Spleen (tissue), 11 donors: ENCODE measurements at regions not wholly inside any gene's neighbourhood (a gene's known extent, or its start where the extent isn't known, plus 50 kb on each side); places are given as distances from the start of the nearest gene placed in this dataset.
A peak's percentile ranks its signal among the peaks of the same experiment; 100 is the strongest.

Experiments used
- DNase-seq: peaks from one replicate; pipeline ENCODE4 v3.0.0-alpha.2; 2020
- H3K27ac ChIP-seq, 8 donors: fragments of 200-600 bp; sonication (generic) in 7 of 8; 1 replicate in 4 of 8; 2 replicates in 4 of 8; pipeline versions ENCODE4 v1.5.0 to v1.8.0; 2016 to 2021; ENCODE audit warnings: inconsistent platforms in 4 of 8, mild to moderate bottlenecking in 4 of 8, moderate library complexity in 1 of 8
- H3K27me3 ChIP-seq, 7 donors: fragments of 200-600 bp; sonication (generic) in 6 of 7; replicated peaks in 1 of 7; 1 replicate in 4 of 7; 2 replicates in 3 of 7; pipeline versions ENCODE4 v1.5.0 to v1.8.0; 2016 to 2021; ENCODE audit warnings: inconsistent platforms in 3 of 7, mild to moderate bottlenecking in 1 of 7
- H3K36me3 ChIP-seq, 6 donors: fragments of 200-600 bp; sonication (generic) in 5 of 6; 1 replicate in 4 of 6; 2 replicates in 2 of 6; pipeline versions ENCODE4 v1.5.0 to v1.8.0; 2016 to 2021; ENCODE audit warnings: inconsistent platforms in 2 of 6
- H3K4me1 ChIP-seq, 6 donors: fragments of 200-600 bp; sonication (generic) in 5 of 6; 1 replicate in 3 of 6; 2 replicates in 3 of 6; pipeline versions ENCODE4 v1.5.0 to v1.8.0; 2016 to 2021; ENCODE audit warnings: inconsistent platforms in 3 of 6
- H3K4me3 ChIP-seq, 8 donors: fragments of 200-600 bp; sonication (generic) in 7 of 8; 1 replicate in 4 of 8; 2 replicates in 4 of 8; pipeline versions ENCODE4 v1.5.0 to v1.8.0; 2016 to 2021; ENCODE audit warnings: inconsistent platforms in 4 of 8, mild to moderate bottlenecking in 4 of 8, moderate library complexity in 2 of 8
- H3K9me3 ChIP-seq, 8 donors: fragments of 200-600 bp; sonication (generic) in 7 of 8; 1 replicate in 4 of 8; 2 replicates in 4 of 8; pipeline versions ENCODE4 v1.5.0 to v1.8.0; 2016 to 2021; ENCODE audit warnings: inconsistent platforms in 4 of 8
- CTCF ChIP-seq, 11 experiments: fragments of 200-600 bp in 7 of 11; fragments of 450-650 bp in 4 of 11; sonication (generic) in 4 of 11; IDR thresholded peaks in 8 of 11; conservative IDR thresholded peaks in 3 of 11; 1 replicate in 7 of 11; 2 replicates in 4 of 11; pipeline versions ENCODE4 v1.4.0 to v1.8.0; 2016 to 2021; ENCODE audit warnings: antibody characterized with exemption in 11 of 11, inconsistent platforms in 4 of 11, mild to moderate bottlenecking in 1 of 11
- POLR2A ChIP-seq, 3 donors: fragments of 450-650 bp; IDR thresholded peaks; one replicate each; pipeline ENCODE4 v1.5.1; 2017; ENCODE audit warnings: antibody characterized with exemption in 3 of 3, mild to moderate bottlenecking in 1 of 3
- POLR2AphosphoS5 ChIP-seq, 3 donors: sonication (generic); formaldehyde crosslinking; IDR thresholded peaks; one replicate each; pipeline ENCODE4 v1.5.1; 2017; ENCODE audit warnings: antibody characterized with exemption in 3 of 3
- WGBS, 5 donors: extraction: QIAGEN DNeasy Blood & Tissue Kit in 3 of 5; methylation state at CpG; one replicate each; pipeline versions ENCODE4 v1.1.5 to v1.1.7; 2013 to 2018; 5-methylcytosine and 5-hydroxymethylcytosine counted together
- intact Hi-C: fragments of 100-400 bp; cut with DNase I; formaldehyde crosslinking; loops from one replicate; pipeline ENCODE4 v1.15.0; 2023; ENCODE audit warnings: low total_unique reads
- donor health status: healthy with polysubstance abuse.
- donor health status: DM: no; HTN: no; CAD: no; lungs with moderate emphysema.
- donor health status: DM: no; HTN: no; CAD: no.
- donor health status: Bipolar disorder and iron deficiency.
- donor health status: healthy.
- donor health status: DM: no; HTN: no; CAD: no.
- donor health status: DM: yes; HTN: yes; CAD: no.

GRCh38 chr6:139701695-139702094 lies 327.2 kb upstream of the CITED2 start:
- no peaks in the 10 kb centered on the region for H3K4me1 ChIP-seq
- 90 to 96% (median 93%) methylated on average over 4 of the region's 4 CpGs for WGBS, 5 donors
- H3K4me3 ChIP-seq = no peak overlapping the region
- no peaks in the 10 kb centered on the region for H3K27me3 ChIP-seq
- TF ChIP-seq POLR2AphosphoS5 (IDR thresholded peaks at IDR 0.05) (no peak), POLR2A (IDR thresholded peaks at IDR 0.05) (no peak), CTCF (IDR thresholded peaks at IDR 0.05 in 8 of 11, conservative IDR thresholded peaks at IDR 0.05 in 3 of 11) (no peak)
- DNase-seq = no peak
- peaks cover 0 to 11% (median 0%) of the 10 kb centered on the region in 8 donors for H3K9me3 ChIP-seq
- intact Hi-C loops = no loop called here
- H3K36me3 ChIP-seq = no peaks in the 10 kb centered on the region
- H3K27ac ChIP-seq = no peak overlapping the region

DNA sequence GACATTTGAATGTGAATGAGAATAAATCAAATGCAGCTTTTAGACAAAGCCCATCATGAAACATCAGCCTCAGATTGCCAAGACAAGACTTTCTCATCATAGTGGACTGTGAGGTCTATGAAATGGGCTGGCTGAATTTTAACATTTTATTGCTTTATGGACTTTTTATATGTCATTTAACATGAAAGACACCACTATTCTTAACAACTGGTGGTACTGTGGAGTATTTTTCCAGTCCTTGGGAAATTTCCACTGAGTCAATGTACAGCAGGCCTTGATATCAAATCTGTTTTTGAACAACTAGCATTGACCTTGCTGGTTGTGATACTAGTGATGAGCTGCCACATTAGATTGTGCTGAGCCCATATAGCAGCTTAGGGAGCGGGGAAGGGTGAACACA lies 326.6 kb upstream of the CITED2 start:
- intact Hi-C loops = no loop called here
- H3K4me3 ChIP-seq = no peak overlapping the region
- no peak for DNase-seq
- H3K27me3 ChIP-seq = no peaks in the 10 kb centered on the region
- H3K27ac ChIP-seq = no peak overlapping the region
- H3K9me3 ChIP-seq = peaks cover 0 to 11% (median 0%) of the 10 kb centered on the region in 8 donors
- TF ChIP-seq CTCF (IDR thresholded peaks at IDR 0.05 in 8 of 11, conservative IDR thresholded peaks at IDR 0.05 in 3 of 11) = no peak
- no peak for TF ChIP-seq POLR2AphosphoS5 (IDR thresholded peaks at IDR 0.05)
- TF ChIP-seq POLR2A (IDR thresholded peaks at IDR 0.05) = no peak
- H3K36me3 ChIP-seq = no peaks in the 10 kb centered on the region
- 80 to 100% (median 89%) methylated on average over 1 of the region's 1 CpG for WGBS, 5 donors
- H3K4me1 ChIP-seq = no peaks in the 10 kb centered on the region

- Histone ChIP-seq H3K27ac (no peak overlapping the region), H3K36me3 (no peaks in the 10 kb centered on the region), H3K4me3 (no peak overlapping the region), H3K9me3 (peaks cover 0 to 5% (median 0%) of the 10 kb centered on the region in 8 donors), H3K4me1 (no peaks in the 10 kb centered on the region), H3K27me3 (no peaks in the 10 kb centered on the region)
- 89 to 100% (median 100%) methylated on average over 1 of the region's 1 CpG for WGBS, 5 donors
- no peak for DNase-seq
- TF ChIP-seq CTCF (IDR thresholded peaks at IDR 0.05 in 8 of 11, conservative IDR thresholded peaks at IDR 0.05 in 3 of 11) = no peak
- TF ChIP-seq POLR2AphosphoS5 (IDR thresholded peaks at IDR 0.05) = no peak
- no peak for TF ChIP-seq POLR2A (IDR thresholded peaks at IDR 0.05)
- intact Hi-C loops = no loop called here
Observed at GRCh38 chr6:139699911-139700310, 325.5 kb upstream of the CITED2 start.

GRCh38 chr6:139699335-139699734 lies 324.9 kb upstream of the CITED2 start:
- Histone ChIP-seq H3K27ac (peak overlapping the region in 3 of 8 donors; percentile 9 to 47 (median 20)), H3K4me3 (no peak overlapping the region), H3K36me3 (no peaks in the 10 kb centered on the region), H3K27me3 (no peaks in the 10 kb centered on the region), H3K4me1 (no peaks in the 10 kb centered on the region), H3K9me3 (peaks cover 0 to 5% (median 0%) of the 10 kb centered on the region in 8 donors)
- TF ChIP-seq POLR2AphosphoS5 (IDR thresholded peaks at IDR 0.05) (no peak), CTCF (IDR thresholded peaks at IDR 0.05 in 8 of 11, conservative IDR thresholded peaks at IDR 0.05 in 3 of 11) (no peak), POLR2A (IDR thresholded peaks at IDR 0.05) (no peak)
- WGBS, 5 donors = 36 to 89% (median 63%) methylated on average over 1 of the region's 1 CpG
- intact Hi-C loops = no loop called here
- DNase-seq = no peak
